HG03571 (cell line): ENCODE measurements at regions not wholly inside any gene's neighbourhood (a gene's known extent, or its start where the extent isn't known, plus 50 kb on each side); places are given as distances from the start of the nearest gene placed in this dataset.

Experiments
- ATAC-seq: cut with Tn5 transposase; IDR thresholded peaks from one replicate; pipeline ENCODE4 v1.9.1; 2021; ENCODE audit not compliant: unreplicated experiment

DNA sequence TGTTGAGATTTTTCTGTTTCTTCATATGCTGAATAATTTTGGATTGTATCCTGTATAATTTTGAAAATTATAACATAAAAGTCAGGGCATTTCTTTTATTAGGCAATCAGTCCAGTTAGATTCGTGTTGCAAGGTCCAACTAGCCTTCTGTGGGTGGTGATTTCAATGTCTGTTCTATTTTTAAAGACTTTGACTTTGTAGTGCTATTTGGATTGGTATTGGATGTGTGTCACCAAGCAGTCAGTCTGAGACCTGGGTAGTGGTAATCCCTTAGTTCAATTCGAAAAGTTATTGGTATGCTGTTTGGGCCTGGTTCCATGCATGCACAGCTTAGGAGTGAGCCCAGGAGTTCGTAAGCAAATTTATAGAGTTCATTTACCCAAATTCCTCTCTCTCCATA lies 82.2 kb downstream of the EPDR1 start:
- ATAC-seq, result no peak

DNA sequence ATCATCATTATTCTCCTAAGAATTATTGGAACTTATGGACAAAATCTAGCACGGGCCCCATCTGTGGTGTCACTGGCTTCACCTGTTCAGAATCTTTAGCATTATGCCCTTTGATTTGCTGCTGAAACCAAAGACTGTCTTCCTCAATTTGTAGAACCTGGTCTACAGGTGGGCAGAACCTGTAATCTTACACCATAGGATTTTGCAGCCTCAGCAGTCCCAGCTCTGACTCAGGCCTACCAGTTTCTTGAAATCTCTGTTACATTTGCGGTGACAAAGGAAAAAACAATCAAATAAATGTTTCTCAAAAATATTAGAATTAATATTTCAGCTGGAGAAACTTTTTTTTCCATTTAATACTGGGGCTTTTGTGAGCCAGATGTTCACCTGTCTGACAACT lies 86.1 kb downstream of the EPDR1 start:
- ATAC-seq, result no peak

DNA sequence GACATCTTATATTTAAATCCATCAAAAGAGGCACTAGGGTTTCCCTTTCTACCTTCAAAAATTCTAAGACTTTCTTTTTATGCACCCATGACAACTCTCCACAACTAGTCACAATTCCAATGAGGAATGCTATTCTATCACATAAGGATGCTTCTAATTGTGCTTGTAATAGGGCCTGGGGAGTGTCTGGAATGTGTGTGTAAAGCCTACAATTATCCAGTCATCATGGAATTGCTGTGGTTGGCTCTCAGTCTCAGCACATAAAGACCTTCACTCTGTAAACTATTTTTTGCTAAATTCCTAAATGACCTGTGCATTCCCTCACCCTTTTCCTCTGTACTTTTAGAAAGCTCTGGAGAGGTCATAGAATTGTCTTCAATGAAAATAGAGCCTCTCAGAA lies 86.7 kb downstream of the EPDR1 start:
- ATAC-seq, result no peak

DNA sequence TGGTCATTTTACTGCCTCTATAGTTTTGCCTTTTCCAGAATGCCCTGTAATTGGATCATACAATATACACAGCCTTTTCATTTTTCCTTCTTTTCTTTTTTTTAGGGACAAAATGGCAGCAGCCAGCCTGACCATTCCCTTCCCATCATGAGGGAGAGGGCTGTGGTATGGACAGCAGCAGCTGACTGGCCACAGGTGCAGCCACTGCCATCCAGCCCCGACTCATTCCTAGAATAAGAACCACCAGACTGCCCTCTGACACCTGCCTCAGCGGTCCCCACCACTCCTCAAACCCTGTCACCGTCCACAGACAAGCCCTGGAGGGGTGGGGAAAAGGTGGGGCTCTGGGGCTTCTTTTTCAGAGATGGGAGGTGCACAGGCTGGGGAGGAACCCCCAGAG lies 92.8 kb downstream of the EPDR1 start:
- ATAC-seq, result no peak

DNA sequence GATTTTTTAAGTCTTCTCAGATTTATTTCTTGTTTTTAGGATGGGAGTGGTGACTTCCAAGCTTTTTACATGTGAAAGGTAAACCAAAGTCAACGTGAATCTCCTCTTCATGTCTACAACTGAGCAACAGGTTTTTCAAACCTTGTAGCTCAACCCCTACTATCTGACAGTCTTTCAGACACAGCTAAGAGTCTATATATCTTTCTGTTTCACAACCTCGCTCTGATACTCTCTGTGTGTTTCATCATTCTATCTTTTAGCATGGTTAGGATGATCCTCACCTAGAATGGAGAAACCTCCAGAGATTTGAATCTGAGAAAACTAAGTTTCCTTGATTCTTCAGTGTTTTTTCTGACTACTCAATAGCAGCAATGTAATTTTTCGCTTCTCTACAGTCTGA lies 96.1 kb downstream of the EPDR1 start:
- no peak for ATAC-seq

DNA sequence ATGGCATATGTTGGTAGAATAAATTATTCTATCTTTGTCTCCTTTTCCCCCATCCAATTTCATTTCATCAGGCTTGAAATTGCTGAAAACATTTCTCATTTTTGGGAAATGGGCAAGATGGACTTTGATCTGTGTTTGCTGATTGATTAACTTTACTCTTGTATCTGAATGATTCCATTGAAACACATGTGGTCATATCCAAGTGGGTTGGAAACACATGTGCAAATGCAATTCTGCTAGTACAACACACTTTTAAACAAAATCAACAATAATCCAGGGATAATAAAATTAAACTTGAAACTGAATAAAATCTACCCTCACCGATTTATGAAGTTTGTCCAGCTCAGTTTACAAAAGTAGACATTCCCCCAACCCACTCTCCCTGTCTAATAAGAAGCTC lies 96.9 kb downstream of the EPDR1 start:
- no peak for ATAC-seq

DNA sequence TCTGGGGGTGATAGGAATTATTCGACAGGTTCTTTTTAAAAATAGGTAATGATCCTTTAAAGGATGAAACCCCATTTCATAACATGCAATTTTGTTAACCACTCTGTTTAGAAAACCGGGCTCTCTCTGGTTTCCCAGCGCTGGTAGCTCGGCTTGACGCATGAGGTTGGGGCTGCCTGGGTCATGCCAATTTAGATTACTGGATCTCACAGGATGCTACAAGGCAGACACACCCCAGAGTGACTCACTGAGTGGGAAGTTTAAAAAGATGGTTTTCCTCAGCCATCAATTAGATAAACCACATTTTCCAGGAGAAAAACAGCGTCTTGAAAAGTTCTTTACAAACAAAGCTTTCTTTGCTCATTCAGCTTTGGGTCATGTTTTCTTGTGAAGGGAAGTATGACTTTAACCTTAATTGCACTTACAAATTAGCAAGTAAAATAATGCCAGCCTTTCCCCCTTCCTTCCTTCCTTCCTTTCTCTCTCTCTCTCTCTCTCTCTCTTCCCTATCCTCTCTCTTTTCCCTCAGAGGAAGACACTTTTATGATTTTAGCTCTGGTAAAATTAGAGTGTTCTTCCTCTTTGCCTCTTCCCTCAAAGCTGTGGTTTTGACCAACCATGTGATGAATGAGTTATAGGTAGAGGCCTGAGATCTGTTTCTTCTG lies 99.8 kb downstream of the EPDR1 start:
- no peak for ATAC-seq

DNA sequence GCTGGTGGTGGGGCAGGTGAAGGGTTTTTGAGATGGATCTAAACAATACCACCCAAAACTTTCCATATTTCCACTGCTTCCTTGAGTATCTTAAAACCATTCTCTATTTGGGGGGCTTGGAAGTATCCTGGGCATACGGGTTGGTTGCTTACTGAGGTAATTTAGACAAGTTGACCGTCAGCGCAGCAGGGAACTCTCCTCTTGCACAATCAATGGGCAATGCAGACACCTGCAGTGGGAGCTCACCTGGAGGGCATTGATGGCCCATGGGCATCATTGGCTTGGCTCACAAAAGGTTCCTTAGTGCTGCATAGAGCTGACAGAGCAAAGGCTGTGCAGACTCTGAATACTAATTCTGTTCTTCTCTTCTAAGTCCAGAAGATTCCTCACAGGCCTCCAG lies 101.5 kb downstream of the EPDR1 start:
- no peak for ATAC-seq

DNA sequence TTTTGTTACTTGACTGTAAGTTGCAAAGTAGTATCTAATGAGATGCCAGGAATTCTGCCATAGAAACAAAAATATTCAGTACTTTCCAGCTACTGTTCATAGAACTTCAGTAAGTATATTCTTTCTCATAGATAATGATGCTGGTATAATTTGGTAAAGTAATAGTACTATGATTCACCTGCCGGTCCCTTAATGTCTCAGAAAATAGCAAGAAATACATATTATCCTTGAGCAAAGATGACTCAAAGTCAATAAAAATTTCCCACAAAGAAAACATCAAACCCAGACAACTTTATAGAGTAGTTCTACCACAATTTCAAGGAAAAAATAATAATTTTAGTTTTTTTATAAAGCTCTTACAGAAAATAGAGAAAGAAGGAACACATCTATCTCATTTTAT lies 105.4 kb downstream of the EPDR1 start:
- no peak for ATAC-seq

DNA sequence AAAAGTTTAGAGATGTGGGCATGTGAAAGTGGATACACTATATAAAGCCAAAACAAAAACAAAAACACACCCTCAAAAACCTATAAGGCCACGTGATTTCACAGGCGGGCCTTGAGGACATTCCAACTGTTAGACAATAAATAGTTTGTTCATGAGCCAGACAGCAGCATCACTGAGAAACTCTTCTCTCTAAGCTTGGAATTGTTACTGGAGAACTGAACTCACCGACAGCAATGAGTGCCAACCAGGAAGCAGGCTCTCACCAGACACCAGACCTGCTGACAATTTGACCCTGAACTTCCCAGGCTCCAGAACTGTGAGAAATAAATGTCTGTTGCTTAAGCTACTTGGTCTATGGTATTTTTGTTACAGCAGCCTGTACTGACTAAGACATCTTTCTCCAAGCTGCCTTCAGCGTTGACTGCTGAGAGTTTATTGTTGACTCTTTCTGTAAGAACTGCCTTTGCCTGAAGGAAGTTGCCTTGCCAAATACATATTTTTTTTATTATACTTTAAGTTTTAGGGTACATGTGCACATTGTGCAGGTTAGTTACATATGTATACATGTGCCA lies 107.5 kb downstream of the EPDR1 start:
- ATAC-seq, result no peak

DNA sequence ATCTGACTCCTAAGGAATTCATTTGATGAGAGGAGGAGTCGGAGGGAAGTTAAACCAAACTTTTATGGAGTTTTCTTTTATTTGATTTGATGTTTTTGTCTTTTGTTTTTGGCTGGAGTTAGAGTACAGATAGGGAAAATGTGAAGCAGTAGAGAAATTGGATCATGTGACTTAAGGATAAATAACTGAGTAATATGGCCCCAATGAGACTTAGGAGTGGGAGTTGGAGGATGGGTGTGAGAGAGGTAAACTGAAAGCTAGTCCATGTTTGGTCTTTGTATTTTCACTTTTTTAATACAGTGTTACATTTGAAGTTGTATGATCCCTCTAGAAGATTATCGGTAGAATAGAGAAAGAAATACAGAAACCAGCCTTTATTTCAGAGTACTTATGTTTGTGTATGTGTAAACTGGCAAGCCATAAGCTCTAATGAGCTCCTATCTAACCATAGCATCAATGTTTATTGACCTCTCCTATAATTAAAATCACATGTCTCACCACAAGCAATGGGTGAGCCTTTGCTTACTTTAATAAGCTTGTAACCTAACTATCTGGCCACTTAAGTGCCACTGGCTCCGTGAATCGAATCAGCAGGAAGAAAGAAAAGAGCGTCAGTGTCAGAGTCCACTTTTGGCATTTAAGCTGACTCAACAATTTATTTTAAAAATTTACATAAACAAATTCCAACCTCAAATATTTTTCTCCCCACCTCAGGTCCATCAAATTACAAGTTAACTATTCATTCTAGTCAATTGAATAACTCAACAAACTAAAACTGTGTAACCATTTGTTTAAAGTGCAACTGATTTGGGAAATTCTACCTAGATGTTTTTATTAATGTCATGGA lies 113.8 kb downstream of the EPDR1 start:
- no peak for ATAC-seq

DNA sequence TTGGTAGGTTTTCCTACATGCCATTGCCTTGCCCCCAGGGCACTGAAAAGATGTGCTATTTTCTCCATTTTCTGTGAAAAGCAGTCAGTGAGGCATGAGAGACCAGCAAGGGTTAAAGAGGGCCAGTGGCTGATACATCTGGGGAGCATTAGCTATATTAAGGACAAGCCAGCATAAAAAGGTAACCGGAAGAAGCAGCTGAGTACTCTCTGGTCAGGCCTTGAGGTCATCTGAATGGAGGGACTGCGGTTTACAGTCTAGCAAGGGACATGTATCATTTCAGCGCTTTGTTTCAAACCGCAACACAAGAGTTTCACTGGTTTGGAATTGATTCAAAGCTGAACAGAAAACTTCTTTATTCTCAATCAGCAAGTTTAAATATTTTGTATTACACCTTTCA lies 120.4 kb downstream of the EPDR1 start:
- no peak for ATAC-seq

DNA sequence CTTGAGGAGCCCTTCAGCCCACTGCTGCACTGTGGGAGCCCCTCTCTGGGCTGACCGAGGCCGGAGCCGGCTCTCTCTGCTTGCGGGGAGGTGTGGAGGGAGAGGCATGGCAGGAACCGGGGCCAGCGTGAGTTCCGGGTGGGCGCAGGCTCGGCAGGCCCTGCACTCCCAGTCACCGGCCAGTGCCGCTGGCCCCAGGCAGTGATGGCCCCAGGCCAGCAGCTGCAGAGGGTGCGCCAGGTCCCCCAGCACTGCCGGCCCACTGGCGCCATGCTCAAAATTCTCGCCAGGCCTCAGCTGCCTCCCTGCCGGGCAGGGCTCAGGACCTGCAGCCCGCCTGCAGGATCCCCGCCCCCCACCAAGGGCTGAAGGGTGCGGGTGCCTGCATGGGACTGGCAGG lies 128.4 kb upstream of the STARD3NL start:
- no peak for ATAC-seq

DNA sequence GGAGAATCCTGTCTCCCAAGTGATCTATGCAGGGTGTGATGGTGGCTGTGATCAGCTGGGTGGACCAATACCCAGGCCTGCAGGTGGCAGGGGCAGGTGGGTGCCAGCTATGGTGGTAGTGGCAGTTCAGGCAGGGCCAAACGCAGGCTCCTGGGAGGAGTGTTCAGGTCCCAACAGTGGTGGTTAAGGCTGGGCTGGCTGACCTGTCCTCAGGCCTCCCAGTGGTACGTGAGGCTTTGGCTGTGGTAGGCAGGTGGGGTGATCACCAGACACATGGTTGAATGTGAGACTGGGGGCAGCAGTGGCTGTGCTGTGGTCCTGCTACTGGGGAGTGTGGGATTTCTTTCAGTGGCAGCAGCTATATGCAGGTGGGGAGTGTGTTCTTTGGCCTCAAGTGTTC lies 126.7 kb upstream of the STARD3NL start:
- ATAC-seq, result no peak

DNA sequence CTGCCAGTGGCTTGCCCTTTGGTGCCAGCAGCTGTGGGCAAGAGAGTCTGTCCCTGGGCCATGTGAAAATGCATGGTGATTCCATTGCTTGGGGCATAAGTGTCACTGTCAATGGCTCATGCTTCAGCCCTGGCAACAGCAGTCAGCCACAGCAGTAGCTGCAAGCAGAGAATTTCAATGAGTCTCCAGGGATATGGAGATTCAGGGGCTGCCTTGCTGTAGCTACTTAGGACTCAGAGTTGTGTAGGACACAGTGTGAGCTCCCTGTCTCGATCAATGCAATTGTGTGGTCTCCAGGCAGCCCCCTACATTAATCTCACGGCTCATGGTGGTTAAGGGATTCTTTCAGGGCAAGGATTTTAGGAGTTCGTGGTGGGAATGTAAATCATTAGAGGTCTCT lies 126.3 kb upstream of the STARD3NL start:
- no peak for ATAC-seq

DNA sequence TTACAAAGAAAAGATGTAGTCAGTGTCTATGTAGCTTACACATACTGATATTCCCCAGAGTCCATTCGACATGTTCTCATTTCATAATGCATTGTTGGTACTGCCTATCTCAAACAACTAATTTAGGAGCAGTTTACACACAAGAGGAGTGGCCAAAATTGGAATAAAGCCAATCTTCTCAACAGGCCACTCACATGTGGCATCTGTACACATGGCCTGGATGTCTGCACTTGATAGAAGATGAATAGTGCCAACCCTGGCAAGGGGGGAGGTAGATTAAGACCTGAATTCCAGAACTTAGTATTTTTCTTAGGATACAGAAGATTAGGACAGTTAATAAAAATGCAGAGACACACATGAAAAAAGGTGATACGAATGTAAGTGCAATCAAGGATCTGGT lies 125.3 kb upstream of the STARD3NL start:
- ATAC-seq, result no peak

DNA sequence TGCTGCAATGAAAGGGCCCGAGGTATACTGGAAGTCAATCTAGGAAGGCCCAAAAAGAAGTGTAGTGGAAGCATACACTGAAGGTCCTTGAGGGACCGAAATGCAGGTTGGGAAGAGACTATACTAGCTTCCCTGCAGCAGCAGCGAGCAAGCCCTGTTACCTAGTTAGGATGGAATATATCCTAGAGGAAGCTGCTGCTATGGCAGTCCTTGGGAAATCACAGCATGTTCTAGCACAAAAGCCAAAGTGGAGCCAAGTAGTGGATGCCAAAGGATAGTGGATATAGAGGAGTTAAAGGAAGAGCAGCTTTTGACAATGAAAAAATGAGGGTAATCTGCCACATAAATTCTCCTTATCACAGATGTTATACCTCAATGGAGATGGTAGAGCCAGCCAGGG lies 123.8 kb upstream of the STARD3NL start:
- no peak for ATAC-seq

DNA sequence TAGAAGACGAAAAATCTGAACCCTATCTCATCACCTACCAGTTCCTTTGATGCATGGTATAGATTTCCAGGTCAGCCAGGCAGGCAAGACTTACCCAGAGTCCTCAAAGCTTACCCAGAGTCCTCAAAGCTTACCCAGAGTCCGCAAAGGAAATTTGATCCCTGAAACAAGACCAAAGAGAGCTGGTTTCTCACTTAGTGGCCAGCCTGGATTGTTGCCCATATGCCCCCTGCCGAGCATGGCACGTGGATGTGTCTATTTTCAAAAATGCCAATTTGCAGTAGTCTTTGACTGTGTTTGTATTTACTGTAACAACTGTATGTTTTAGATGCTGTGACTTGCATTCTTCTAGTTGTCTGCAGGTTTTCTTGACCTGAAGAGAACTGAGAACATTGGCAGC lies 120.2 kb upstream of the STARD3NL start:
- ATAC-seq, result no peak

DNA sequence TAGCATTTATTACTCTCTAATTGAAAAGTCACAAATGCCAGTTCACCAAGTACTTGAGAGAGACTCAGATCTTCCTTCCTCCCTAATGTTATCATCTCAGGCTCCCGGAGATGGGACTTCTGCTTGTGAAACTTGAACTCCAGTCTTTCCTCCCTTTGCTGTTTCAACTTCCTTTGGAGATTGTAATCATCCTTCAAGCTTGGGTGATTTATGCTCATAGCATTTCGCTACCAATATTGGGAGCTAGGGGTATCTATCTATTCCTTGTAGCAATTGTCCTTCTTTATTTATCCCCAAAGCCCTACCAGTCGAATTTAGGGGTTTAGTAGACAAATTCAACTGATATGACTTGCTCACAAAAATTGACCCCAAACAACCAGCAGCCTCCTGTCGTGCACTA lies 117.9 kb upstream of the STARD3NL start:
- ATAC-seq, result no peak

DNA sequence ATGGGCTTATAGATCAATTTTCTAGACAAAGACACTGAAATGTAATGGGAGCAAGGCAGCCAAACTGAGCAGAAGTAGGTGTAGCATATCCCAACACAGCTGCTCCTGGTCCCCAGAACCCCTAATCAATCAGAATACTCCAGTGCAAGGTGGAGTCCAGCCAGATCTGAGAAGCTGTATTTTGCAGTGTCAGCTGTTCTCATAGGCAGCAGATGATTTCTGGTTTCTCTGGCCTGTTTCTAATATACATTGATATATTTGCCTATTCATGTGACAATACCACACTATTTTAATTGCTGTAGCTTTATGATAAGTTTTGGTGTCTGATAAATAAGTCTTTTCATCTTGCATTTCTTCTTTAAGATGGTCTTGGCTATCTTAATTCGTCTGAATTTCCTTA lies 117.4 kb upstream of the STARD3NL start:
- no peak for ATAC-seq

DNA sequence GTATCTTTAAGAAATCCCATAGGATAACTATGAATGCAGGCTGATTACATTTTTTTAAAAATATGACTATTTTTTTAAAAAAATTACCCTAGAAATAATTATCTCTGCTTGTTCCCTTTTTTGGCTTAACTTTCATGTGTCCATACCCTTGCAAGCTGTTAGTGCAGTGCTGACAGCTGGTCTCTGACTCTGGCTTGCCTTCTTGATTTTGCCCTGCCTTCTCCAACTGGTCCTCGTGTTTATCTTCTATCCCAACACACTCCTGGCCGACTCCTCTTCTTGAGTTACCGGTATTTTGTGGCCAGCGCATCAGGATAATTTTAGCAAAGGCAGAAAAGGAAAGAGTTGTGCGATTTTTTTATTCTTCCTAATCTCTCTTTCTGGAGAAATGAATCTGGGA lies 111.7 kb upstream of the STARD3NL start:
- no peak for ATAC-seq

DNA sequence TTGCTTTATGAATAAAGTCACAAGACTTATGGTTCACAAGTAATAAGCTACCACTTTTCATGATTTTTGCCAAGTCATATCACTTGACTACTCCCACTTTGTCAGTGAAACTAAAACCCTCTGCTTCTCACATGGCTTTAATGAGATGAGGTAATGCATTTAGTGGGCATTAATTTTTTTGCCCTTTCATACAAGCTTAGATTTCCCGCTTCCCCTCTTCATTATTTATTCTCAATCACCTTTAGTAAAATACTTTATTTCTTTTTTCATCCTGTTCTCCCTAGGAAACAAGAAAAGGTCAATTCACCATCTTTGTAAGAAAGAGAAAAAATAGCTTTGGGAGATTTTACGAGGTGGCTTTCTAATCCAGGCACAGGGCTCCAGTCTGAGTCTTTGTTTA lies 109.6 kb upstream of the STARD3NL start:
- ATAC-seq, result no peak
